ENCODE measurements at regions not wholly inside any gene's neighbourhood (a gene's known extent, or its start where the extent isn't known, plus 50 kb on each side); places are given as distances from the start of the nearest gene placed in this dataset.
"Not testable (repeated sequence)": the region's sequence is repeated elsewhere in the genome, so short reads cannot be mapped to it uniquely, and the experiment has no call there.

DNA sequence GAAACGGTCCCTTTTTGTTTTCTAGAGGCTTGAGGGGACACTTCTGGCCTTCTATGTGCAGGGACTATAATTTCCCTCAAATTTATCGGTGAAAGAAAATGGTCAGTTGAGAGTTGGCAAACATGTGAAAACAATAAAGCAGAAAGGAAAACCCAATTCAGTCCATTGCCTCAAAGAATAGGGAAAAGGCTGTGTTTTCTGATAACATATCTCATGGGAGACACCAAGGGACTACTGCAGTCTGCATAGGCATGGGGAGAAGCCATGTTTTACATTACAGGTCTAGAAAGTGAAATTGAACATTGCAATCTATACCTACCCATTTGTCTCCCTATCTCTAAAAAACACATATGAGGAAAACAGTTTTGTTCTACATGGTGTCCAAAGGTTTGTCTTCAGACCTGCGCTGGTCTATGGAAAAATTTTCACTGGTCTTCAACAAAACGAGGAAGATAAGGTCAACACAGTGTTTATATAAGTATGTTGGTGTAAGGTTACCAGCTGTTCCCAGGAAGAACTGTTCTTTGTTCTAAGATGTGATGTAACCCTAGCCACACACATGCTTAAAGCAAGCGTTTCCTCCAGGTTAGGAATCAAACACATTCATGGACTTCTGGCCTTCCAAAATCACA is 179.7 kb downstream of the MREG start:
- DNase-seq (ENCODE audit: extremely low spot score), result no peak
- H3K27ac ChIP-seq (ENCODE audit: low read depth), result no peak overlapping the region
- 75% methylated on average over 5 of the region's 5 CpGs for WGBS

DNA sequence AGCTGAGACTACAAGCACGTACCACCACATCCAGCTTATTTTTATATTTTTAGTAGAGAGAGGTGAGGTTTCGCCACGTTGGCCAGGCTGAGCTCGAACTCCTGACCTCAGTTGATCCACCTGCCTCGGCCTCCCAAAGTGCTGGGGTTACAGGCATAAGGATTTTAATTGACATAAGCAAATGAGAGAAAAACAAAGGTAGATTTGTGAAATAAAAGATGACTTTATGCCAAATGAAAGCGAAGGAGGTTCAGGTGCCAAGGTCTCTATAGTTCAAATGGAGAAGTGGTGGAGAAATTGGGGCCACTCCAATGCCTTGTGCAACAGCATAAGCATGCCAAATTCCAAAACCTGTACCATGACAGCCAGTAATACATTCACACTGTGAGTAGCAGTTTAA is 180.6 kb downstream of the MREG start:
- no peak for DNase-seq (ENCODE audit: extremely low spot score)
- no peaks in the 10 kb centered on the region for H3K36me3 ChIP-seq (ENCODE audit: insufficient read depth)
- no peaks in the 10 kb centered on the region for H3K4me1 ChIP-seq (ENCODE audit: insufficient read depth)
- 94% methylated on average over 6 of the region's 6 CpGs for WGBS
- H3K27ac ChIP-seq (ENCODE audit: low read depth), result no peak overlapping the region
- no peak overlapping the region for H3K4me3 ChIP-seq (ENCODE audit: low read depth, low read length)

More for the DNA sequence above, 179.7 kb downstream of the MREG start:
- Histone ChIP-seq H3K4me3 (ENCODE audit: low read depth, low read length) (no peak overlapping the region), H3K36me3 (ENCODE audit: insufficient read depth) (no peaks in the 10 kb centered on the region), H3K4me1 (ENCODE audit: insufficient read depth) (no peaks in the 10 kb centered on the region)

DNA sequence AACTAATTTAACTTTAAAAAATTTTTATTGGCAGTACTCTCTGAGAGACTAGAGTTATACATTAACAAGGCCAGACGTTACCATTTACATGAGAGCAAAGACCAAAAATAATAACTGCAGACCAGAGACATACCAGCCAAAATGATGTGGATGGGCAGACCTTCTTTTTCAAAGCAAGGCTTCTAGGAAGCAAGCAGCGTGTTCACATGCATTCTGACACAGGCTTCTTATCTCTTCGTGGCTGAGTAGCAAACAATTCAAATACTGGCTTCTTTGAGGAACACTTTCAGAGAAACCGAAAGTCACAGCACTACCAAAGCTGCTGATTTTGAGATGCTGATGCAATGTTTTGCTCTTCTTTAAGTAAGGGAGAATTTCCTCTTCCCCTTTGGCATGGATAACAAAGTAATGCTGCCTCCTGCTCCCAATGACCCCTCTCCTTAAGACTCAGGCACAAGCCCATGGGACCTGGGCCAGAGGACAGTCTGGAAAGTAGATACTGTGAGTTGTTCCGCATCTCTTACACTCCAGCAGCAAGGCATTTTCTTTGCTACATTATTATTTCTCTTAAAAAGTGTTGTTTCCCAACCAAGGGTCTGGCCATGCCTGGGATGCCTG is 181.9 kb downstream of the MREG start:
- H3K27ac ChIP-seq (ENCODE audit: low read depth), result no peak overlapping the region
- 19% methylated on average over 5 of the region's 5 CpGs for WGBS
- H3K4me1 ChIP-seq (ENCODE audit: insufficient read depth), result no peaks in the 10 kb centered on the region
- no peak for DNase-seq (ENCODE audit: extremely low spot score)
- H3K36me3 ChIP-seq (ENCODE audit: insufficient read depth), result no peaks in the 10 kb centered on the region
- no peak overlapping the region for H3K4me3 ChIP-seq (ENCODE audit: low read depth, low read length)

DNA sequence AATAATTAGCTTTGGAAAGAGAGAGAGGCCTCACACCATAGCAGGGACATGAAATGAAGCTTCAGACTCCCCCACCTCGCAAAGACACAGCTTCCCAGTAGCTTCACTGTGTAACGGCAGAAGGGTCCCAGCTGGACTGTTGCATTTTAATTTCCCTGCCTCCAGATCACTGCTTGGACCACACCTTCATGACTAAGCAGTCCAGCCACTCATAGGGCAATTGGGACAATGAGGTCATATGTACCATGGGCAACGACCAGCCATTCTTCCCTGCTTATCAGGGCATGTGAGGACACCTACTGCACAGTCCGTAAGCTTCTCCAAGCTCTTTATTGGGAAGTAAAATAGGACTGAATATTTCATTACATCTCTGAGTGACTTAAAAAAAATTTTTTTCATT is 183.0 kb downstream of the MREG start:
- H3K4me1 ChIP-seq (ENCODE audit: insufficient read depth), result no peaks in the 10 kb centered on the region
- no peak overlapping the region for H3K27ac ChIP-seq (ENCODE audit: low read depth)
- WGBS, result 46% methylated on average over 4 of the region's 4 CpGs
- H3K4me3 ChIP-seq (ENCODE audit: low read depth, low read length), result no peak overlapping the region
- H3K36me3 ChIP-seq (ENCODE audit: insufficient read depth), result no peaks in the 10 kb centered on the region
- peak; percentile 39 for DNase-seq (ENCODE audit: extremely low spot score)

DNA sequence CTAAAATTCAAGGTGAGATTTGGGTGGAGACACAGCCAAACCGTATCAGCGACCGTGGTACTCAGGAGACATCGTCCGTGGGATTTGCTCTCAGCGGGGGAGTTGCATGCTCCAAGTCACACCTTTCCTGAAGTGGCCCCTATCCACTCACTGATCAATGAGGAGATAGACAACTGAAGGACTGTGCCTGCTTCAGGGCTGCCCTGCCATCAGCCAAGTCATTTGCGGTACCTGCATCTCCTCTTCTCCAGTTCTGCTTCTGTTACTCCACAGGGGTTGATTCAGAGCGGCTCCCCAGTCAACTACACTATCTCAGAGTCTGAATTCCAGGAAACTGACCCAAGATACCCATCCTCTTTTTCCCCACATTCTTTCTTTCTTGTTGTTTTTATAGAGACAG is 184.1 kb downstream of the MREG start:
- no peak for DNase-seq (ENCODE audit: extremely low spot score)
- no peaks in the 10 kb centered on the region for H3K4me1 ChIP-seq (ENCODE audit: insufficient read depth)
- WGBS, result 92% methylated on average over 8 of the region's 8 CpGs
- no peak overlapping the region for H3K4me3 ChIP-seq (ENCODE audit: low read depth, low read length)
- no peak overlapping the region for H3K27ac ChIP-seq (ENCODE audit: low read depth)
- no peaks in the 10 kb centered on the region for H3K36me3 ChIP-seq (ENCODE audit: insufficient read depth)

DNA sequence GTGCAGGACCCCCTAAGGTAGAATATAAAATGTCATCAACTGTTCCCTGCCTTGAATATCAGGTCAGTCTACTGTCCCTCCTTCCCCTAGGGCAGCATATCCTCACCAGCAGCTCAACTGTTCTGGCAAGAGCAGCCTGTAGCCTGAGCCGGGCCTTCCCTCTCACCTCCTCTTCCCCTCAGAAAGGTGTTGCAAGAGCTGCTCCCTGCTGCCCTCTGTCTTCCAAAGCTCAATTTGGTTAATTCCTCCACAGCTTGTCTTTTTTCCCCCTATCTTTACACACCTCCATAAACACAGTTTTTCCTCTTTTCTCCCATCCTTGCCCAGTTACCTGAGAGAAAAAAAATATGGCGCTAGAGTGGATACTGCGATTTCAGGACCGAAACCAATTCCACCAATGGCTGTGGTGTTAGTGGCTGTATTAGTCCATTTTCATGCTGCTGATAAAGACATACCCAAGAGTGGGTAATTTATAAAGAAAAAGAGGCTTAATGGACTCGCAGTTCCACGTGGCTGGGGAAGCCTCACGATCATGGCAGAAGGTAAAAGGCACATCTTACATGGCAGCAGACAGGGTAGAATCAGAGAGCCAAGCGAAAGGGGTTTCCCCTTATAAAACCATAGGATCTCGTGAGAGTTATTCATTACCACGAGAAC is 184.7 kb downstream of the MREG start:
- H3K27ac ChIP-seq (ENCODE audit: low read depth), result no peak overlapping the region
- WGBS, result 87% methylated on average over 10 of the region's 10 CpGs
- H3K4me1 ChIP-seq (ENCODE audit: insufficient read depth), result no peaks in the 10 kb centered on the region
- H3K4me3 ChIP-seq (ENCODE audit: low read depth, low read length), result no peak overlapping the region
- H3K36me3 ChIP-seq (ENCODE audit: insufficient read depth), result no peaks in the 10 kb centered on the region
- no peak for DNase-seq (ENCODE audit: extremely low spot score)

DNA sequence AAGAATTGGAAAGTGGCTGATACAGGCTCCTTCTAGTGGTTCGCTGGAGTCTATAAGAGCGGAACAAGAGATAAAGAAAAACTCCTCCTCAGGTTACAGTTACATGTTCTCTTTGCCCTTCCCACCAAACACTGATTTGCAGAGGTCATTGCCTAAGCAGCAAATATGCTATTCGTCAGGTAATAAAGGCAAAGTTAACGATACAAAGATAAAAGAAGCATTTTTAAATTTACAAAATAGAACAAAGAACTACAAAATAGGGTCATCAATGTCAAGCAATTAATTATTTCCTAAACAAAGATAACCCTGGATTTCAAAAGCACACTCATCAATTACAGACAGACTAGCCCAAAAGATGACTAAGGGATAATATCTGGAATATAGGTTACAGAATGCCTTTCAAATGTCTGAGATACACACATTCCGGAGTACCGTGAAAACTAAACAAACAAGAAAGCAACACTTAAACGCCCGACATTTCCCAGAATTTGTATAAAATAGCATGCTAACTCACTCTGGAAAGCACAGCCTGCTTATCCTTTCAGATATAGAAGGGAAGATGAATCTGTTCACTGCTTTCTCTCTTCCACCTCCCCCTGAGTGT is 186.4 kb downstream of the MREG start:
- no peak overlapping the region for H3K27ac ChIP-seq (ENCODE audit: low read depth)
- H3K4me3 ChIP-seq (ENCODE audit: low read depth, low read length), result no peak overlapping the region
- no peaks in the 10 kb centered on the region for H3K4me1 ChIP-seq (ENCODE audit: insufficient read depth)
- no peak for DNase-seq (ENCODE audit: extremely low spot score)
- H3K36me3 ChIP-seq (ENCODE audit: insufficient read depth), result no peaks in the 10 kb centered on the region
- whole genome bisulfite sequencing, result 29% methylated on average over 8 of the region's 8 CpGs

DNA sequence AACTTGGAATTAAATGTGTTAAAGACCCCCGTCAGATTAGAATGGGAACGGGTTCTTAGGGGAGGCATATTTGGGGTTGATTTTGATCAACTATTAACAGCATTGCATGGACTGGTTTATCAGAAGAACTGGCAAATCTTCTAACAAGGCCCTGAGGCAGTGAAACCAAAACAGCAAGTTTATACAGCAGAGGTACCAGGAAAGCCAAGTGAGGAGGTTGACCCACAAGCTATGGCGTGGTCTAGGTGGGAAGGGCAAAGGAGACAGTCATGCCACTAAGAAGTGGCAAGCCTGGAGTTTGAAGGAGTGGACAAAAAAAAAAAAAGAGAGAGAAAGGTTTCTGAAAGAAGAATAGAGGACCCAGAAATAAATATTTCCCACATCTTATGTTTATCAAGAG is 187.0 kb downstream of the MREG start:
- H3K4me1 ChIP-seq (ENCODE audit: insufficient read depth), result no peaks in the 10 kb centered on the region
- no peak overlapping the region for H3K4me3 ChIP-seq (ENCODE audit: low read depth, low read length)
- no peak for DNase-seq (ENCODE audit: extremely low spot score)
- 46% methylated on average over 3 of the region's 3 CpGs for WGBS
- no peaks in the 10 kb centered on the region for H3K36me3 ChIP-seq (ENCODE audit: insufficient read depth)
- H3K27ac ChIP-seq (ENCODE audit: low read depth), result no peak overlapping the region

DNA sequence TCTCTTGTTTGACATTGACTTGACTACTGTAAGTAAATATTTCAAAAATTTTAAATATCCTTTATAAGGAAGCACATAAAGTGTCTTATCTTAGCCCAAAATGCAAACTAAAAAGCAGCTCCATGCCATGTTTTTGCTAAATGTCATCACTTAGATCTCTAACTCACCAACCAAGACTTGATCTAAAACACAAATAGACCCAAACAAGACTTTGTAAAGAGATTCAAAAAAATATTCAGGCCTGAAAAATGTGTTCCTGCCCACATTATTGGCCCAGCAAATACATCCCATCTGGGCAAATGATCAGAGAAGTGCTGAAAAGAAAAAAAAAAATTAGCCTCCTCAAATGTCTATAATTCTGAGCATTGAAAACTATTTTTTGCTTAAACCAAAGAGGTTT is 187.6 kb downstream of the MREG start:
- H3K4me1 ChIP-seq (ENCODE audit: insufficient read depth), result no peaks in the 10 kb centered on the region
- no peak overlapping the region for H3K27ac ChIP-seq (ENCODE audit: low read depth)
- H3K4me3 ChIP-seq (ENCODE audit: low read depth, low read length), result no peak overlapping the region
- H3K36me3 ChIP-seq (ENCODE audit: insufficient read depth), result no peaks in the 10 kb centered on the region
- no peak for DNase-seq (ENCODE audit: extremely low spot score)

DNA sequence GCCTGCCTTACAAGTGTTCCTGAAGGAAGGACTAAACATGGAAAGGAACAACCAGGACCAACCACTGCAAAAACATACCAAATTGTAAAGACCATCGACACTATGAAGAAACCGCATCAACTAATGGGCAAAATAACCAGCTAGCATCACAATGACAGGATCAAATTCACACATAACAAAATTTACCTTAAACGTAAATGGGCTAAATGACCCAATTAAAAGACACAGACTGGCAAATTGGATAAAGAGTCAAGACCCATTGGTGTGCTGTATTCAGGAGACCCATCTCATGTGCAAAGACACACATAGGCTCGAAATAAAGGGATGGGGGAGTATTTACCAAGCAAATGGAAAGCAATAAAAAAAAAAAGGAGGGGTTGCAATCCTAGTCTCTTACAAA is 192.1 kb downstream of the MREG start:
- not testable (repeated sequence) for H3K4me1 ChIP-seq (ENCODE audit: insufficient read depth); H3K4me3 ChIP-seq (ENCODE audit: low read depth, low read length); DNase-seq (ENCODE audit: extremely low spot score); H3K36me3 ChIP-seq (ENCODE audit: insufficient read depth); H3K27ac ChIP-seq (ENCODE audit: low read depth)
- WGBS, result 93% methylated on average over 4 of the region's 4 CpGs

DNA sequence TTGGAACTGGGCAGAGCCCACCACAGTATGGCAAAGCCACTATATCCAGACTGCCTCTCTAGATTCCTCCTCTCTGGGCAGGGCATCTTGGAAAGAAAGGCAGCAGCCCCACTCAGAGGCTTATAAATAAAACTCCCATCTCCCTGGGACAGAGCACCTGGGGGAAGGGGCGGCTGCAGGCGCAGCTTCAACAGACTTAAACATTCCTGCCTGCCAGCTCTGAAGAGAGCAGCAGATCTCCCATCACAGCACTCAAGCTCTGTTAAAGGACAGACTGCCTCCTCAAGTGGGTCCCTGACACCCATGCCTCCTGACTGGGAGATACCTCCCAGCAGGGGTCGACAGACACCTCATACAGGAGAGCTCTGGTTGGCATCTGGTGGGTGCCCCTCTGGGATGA is 193.6 kb downstream of the MREG start:
- H3K27ac ChIP-seq (ENCODE audit: low read depth); H3K36me3 ChIP-seq (ENCODE audit: insufficient read depth); DNase-seq (ENCODE audit: extremely low spot score); H3K4me1 ChIP-seq (ENCODE audit: insufficient read depth); H3K4me3 ChIP-seq (ENCODE audit: low read depth, low read length): not testable (repeated sequence)
- 95% methylated on average over 3 of the region's 3 CpGs for WGBS

DNA sequence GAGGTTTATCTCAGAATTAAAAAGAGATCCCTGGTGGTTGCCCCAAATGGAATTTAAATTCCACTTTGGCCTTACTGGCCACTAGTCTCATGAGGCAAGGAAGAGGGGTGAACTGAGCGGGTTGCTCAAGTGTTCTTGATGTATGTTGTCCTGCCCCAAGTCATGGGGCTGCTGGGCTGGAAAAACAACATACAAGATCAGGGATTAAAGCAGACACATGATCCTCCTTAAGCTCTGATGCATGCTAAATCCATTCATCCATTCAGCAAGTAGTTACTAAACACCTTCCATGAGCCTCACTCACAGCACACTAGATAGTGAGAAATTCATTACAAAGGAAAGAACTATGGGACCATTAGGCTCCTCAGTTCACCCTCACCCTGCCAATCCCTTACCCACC is 196.3 kb downstream of the MREG start:
- no peaks in the 10 kb centered on the region for H3K36me3 ChIP-seq (ENCODE audit: insufficient read depth)
- 91% methylated on average over 1 of the region's 1 CpG for WGBS
- no peak overlapping the region for H3K4me3 ChIP-seq (ENCODE audit: low read depth, low read length)
- no peak for DNase-seq (ENCODE audit: extremely low spot score)
- no peak overlapping the region for H3K27ac ChIP-seq (ENCODE audit: low read depth)
- H3K4me1 ChIP-seq (ENCODE audit: insufficient read depth), result no peaks in the 10 kb centered on the region

DNA sequence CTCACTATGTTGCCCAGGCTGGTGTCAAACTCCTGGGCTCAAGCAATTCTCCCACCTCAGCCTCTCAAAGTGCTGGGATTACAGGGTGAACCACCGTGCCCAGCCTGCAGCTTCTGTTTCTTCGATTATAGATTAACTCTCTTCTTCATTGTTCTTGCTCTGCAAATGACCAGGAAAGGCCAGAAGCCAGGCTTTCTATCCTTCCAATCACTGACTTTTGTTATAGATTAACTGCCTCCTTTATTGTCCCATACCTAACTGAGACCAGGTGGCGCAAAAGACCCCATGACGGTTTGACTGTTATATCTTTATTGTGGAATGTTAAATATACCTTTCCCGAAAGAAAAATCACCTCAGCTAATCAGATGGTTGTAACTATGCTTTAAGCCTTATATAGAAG is 196.9 kb downstream of the MREG start:
- Histone ChIP-seq H3K27ac (ENCODE audit: low read depth) (no peak overlapping the region), H3K36me3 (ENCODE audit: insufficient read depth) (no peaks in the 10 kb centered on the region), H3K4me3 (ENCODE audit: low read depth, low read length) (no peak overlapping the region), H3K4me1 (ENCODE audit: insufficient read depth) (no peaks in the 10 kb centered on the region)
- DNase-seq (ENCODE audit: extremely low spot score), result no peak
- 85% methylated on average over 5 of the region's 5 CpGs for WGBS

DNA sequence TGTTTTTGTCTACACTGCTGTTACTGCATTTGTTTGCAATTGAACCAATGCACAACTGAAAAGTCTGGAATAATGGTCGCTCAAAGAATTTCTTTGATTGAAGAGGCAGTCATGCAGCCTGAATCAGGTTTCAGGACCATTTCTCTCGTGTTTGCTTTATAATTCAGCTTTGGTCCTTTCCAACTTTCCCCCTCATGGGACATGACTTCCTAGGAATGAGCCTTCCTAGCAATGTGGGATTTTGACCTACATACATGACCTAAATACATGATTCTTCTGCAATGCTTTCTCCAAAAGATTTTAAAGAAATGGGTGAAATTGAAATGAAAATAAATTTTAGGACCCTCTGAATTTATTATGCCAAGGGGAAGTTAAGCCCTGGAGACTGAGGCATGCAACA is 197.4 kb downstream of the MREG start:
- no peak for DNase-seq (ENCODE audit: extremely low spot score)
- Histone ChIP-seq H3K4me3 (ENCODE audit: low read depth, low read length) (no peak overlapping the region), H3K36me3 (ENCODE audit: insufficient read depth) (no peaks in the 10 kb centered on the region), H3K4me1 (ENCODE audit: insufficient read depth) (no peaks in the 10 kb centered on the region), H3K27ac (ENCODE audit: low read depth) (no peak overlapping the region)
- WGBS, result 79% methylated on average over 2 of the region's 2 CpGs

All from urinary bladder (tissue), 3 donors.